HG03175 (cell line): ENCODE measurements at regions not wholly inside any gene's neighbourhood (a gene's known extent, or its start where the extent isn't known, plus 50 kb on each side); places are given as distances from the start of the nearest gene placed in this dataset.
"Not testable (repeated sequence)": the region's sequence is repeated elsewhere in the genome, so short reads cannot be mapped to it uniquely, and the experiment has no call there.

ENCODE experiments used
- ATAC-seq: cut with Tn5 transposase; IDR thresholded peaks from one replicate; pipeline ENCODE4 v1.9.1; 2021; ENCODE audit warnings: mild to moderate bottlenecking, moderate library complexity; ENCODE audit not compliant: unreplicated experiment

DNA sequence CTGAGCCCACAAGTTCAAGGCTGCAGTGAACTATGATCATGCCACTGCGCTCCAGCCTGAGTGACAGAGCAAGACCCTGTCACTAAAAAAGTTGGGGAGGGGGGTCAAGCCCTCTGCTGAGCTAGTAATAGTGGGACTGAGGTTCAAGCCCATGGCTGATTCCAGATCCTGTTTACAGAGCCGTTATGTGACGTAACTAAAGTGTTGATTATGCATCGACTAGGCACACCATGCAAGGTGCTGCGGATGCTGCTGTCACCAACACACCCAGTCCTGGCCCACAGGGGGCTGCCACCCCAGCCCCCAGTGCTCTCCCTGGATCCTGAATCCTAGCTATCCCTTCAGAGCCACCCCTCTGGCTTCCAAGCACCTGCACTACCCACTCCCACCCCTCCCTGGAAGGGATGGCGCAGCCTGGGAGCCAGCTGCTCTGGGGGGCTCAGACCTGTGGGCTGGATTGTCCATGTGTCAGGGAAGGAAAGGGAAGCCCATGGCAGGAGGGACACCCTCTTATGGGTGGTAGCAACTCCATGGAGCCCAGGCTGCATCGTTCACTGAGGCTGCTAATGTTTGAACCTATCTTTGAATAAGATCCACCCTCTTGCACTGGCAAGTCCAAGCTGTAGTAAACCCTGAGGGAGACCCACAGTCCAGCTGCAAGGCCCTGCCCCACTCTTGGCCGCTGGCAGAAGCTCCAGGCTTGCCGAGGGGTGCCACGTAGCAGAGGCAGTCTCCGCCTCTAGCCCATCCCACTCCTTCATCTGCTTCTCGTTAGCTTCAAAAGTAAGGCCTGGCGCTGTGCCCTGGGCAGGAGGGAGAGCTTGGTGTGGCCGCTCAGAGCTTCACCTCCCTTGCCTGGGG is 95.0 kb downstream of the SNX5 start:
- no peak for ATAC-seq

GRCh38 chr20:17872959-17873358 is 95.6 kb downstream of the SNX5 start:
- ATAC-seq: no peak

DNA sequence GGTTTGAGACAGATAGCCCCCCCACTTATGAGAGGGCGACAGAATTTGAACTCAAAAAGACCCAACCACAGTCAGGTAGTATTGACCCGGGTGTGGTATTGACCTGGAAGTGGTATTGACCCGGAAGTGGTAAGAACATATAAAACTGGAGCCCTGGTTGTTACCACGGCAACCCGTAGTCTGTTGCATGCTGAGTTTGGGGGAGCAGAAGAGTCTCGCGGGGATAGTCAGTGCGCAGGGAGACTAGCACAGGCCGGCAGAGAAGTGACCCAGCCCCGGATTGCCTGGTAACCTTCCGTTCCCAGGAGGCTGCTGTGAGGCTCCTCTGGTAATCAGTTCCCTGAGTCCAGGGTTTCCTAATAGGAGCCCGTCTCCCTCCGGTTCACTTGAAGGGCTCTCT is 96.2 kb downstream of the SNX5 start:
- ATAC-seq: no peak

- no peak for ATAC-seq
These were observed 96.7 kb downstream of the SNX5 start for GRCh38 chr20:17871886-17872285.

DNA sequence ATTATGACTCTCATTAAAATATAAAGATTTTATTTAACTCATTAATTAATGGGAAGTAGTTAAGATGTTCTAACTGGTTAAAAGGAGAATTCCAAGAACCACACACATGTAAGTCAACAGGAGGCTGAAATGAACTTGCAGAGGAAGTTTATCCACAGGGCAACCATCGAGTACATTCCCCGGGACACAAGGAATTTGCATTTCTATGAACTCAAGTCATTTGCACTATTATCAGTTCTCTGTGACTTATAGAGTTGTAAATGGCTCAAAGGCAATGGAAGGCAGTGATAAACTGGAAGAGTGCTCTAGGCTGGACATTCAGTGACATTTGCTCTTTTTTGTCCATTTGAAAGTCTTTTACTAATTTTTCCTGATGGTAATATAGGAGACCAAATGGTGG is 97.4 kb downstream of the SNX5 start:
- ATAC-seq: no peak

- ATAC-seq: no peak
These were observed 98.4 kb downstream of the SNX5 start for GRCh38 chr20:17870086-17870740.

GRCh38 chr20:17869295-17869994 is 99.1 kb downstream of the SNX5 start:
- ATAC-seq: no peak

DNA sequence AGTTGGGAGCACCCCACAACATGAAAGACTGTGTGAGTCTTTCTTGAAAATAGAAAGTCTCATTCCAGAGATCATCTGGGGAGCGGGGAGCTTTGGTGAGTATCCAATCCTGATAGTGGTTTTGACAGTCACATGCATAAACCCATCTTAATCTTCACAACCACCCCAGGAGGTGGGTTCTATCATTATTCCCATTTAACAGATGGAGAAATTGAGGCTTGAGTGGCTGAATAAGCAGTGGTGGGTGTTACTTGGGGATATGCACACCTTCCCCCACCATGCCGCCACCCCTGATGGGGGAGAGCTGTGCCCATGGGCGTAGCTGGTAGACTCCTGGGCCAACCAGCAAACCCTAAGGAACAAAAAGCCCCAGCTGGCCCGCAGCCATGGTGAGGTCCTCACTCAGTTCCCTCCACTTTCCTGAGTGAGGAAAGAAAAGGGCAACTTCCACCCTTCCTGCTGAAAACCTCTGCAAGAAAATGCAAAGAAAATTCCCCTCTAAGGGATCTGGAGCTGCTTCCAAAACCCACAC is 99.8 kb downstream of the SNX5 start:
- no peak for ATAC-seq

- no peak for ATAC-seq
These were observed 100.4 kb downstream of the SNX5 start for GRCh38 chr20:17868151-17868550.

DNA sequence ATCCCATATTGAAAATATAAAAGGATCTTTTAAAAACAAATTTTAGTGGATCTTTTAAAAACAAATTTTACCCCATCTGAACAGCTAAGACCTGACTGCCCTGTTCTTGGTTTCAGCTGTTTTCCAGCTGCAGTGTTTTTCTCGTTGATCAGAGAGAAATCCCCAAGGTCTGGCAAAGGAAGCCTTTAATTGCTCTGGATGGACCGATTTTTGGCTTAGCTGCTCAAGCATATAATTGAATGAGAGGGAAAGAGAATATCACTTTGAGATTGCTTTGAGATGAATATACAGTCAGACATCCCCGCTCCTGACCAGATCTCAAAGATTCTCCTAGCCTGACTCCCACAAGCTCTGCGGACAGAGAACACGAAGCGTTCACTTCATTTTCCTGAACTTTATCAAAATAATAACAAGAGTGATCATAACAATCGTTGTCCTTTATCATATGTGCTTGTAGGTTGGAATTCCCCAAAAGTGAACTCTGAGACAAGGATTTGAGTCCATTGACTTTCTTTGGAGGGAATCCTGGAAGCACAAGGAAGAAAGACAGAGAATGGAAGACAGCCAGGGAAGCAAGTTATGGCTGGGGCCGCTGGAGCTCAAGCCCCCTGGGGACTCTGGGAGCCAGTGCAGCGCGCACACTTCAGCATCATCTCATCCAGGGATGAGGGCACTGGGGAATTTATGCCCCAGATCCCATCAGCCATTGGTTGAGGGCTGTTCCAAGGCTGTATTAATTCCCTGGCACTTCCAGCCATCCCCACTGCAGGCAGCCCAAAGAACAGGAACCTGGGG is 101.3 kb downstream of the SNX5 start:
- ATAC-seq: no peak

DNA sequence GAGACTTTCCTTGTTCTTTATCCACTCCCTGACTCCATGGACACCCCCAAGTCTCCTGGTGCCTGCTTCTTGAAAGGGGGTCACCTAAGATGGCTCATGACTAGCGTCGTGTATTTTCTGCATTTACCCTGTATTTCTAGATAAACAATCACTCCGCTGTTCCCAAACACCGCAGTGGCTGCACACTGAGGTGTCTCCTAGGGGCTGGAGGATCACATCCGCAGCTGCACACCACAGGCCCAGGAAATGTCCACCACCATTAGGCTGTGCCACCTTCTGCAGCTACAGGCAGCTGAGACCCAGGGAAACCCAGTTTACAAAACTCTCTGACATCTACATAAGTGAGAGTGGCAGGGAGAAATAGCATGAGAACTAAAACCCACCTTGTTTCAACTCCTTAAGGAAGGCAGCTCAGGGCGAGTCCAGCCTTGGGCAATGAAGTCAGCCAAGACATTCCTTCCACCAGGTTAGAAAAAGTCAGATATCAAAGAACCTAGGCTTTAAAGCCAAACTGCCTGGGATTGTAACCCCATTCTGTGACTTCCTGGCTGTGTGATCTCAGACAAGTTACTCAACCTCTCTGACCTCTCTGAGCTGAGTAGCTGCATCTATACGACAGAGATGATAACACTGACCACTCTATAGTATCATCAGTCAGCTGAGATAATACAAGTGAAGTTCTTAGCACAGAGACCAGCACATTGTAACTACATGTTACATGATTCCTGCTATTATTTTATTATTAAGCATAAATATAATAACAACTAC is 102.2 kb downstream of the SNX5 start:
- ATAC-seq: no peak

DNA sequence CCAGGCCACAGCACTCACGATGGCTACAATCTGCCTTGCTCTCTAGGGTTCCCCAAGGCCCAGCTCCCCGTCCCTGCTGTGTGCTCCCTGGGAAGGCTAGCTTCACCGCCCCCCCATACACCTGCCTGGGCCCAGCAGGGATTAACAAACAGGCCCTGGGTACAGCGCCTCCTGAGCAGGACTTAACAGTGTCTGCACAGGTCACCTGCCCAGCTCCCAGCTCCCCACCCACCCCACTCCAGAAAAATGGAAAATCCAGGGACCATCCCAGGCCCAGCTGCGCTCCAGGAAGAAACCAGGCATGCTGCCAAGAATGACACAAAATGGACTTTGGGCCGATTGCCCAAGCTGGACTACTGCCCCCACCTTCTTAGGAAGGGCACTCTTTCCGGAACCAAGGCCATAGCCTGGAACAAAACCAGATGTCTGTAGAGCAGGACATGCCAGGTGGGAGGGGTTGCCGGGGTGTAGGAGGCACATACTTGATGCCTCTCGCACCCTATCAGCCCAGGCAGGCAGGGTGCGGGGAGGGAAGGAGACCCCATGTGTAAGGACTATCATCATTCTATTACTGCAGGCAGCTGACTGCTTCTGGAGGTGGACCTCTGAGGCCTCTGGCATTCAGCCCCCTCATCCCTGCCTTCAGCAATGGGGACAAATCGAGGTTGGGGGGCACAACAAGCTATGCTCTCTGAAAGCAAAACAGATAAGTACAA is 104.9 kb downstream of the SNX5 start:
- ATAC-seq: no peak

GRCh38 chr20:17863209-17863576 is 105.4 kb downstream of the SNX5 start:
- ATAC-seq: no peak

- ATAC-seq: no peak
These were observed 106.4 kb downstream of the SNX5 start for GRCh38 chr20:17862171-17862570.

DNA sequence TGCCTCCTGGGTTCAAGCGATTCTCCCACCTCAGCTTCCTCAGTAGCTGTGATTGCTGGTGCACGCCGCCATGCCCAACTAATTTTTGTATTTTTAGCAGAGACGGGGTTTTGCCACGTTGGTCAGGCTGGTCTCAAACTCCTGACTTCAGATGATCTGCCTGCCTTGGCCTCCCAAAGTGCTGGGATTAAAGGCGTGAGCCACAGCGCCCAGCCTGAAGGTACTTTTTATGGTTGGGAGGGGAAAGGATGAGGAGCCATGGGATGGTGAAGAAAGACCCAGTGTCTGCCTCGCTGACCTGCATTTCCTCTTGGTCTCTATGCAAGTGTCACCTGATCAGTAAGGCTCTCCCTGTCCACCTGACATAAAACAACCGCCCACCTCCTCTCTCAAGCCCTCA is 107.0 kb downstream of the SNX5 start:
- ATAC-seq: not testable (repeated sequence)

DNA sequence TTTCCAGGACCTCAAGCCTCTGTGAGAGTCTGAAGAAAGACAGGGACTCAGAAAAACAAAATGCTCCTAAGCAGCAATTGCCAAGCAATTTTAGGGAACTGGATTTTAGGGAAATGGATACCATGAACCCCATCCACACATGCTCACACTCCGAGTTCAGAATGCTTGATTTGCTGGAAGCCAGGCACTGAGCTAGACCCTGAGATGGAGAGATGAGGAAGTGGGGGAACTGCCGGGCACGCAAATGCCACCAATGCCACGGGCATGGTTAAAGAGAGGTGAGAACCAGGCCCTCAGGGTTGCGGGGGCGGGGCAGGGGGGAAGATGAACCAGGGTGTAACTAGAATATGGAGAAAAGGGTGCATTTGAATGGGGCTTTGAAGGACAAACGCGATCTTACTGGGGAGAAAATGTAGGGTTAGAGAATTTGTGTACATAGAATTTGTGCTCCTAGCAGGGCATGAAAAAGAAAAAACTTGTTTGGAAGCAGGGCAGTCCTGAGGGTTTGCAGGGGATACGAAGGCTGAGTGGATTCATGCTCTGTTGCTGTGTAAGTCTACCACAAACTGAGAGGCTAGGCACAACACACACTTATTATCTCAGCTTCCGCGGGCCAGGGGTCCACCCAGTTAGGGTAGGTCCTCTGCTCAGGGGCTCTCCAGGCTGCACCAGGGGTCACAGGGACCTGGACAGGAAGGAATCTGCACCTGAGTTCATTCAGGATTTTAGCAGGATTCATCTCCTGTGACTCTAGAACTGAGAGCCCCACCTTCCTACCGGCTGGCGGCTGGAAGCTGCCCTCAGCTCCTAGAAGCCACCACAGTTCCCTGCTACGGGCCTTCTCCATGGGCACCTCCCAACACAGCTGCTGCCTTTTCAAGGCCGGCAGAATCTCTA is 108.0 kb downstream of the SNX5 start:
- no peak for ATAC-seq

GRCh38 chr20:17859616-17860232 is 108.9 kb downstream of the SNX5 start:
- ATAC-seq: peak; percentile 30

DNA sequence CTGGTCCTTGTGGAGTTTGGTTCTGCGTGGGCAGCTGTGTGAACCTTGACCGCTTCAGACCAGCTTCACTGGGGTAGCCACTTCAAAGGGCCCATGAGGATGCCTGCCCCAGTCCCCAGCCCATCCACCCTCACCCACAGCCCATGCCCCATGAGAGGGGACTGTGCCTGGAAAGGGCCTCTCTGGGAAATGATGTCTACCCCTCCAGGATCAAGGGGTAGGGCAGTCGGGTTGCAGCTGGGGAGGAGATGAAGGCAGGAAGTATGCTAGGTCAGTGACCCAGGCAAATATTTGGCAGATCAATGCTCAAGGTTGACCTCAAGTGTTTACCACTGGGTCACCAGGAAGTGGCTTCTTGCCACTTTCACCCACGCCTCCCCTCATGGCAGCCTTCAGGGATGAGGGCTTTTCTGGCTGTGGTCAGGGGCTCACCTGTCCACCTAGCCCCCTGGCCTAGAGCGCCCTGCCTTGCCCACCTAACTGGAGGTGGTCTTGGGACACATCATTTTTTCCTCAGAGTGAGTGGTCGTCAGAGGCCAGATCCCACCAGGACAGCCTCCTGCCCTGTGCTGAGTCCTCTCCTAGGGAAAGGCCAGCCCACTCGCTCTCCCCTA is 109.5 kb downstream of the SNX5 start:
- peak; percentile 70 for ATAC-seq
